ENCODE measurements at regions not wholly inside any gene's neighbourhood (a gene's known extent, or its start where the extent isn't known, plus 50 kb on each side); places are given as distances from the start of the nearest gene placed in this dataset.

DNA sequence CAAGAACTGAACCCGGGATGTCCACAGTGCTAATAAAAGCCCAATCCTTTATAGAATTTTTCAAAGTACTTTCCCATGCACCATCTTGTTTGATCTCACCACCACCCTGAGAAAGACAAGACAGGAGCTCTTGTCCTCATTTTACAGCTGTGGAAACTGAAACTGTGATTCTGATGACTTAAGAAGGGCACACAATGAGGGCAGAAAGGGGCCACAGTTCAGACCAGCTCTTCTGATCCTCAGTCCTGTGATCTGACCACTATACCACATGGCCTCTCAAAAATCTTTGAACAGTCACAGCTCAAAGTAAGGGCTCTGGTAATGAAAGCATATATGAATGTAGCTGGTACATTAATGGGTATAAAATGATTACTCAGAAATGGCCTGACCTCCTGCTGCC, 127.3 kb upstream of the CPEB2 start:
- TF ChIP-seq, protein P1, sequence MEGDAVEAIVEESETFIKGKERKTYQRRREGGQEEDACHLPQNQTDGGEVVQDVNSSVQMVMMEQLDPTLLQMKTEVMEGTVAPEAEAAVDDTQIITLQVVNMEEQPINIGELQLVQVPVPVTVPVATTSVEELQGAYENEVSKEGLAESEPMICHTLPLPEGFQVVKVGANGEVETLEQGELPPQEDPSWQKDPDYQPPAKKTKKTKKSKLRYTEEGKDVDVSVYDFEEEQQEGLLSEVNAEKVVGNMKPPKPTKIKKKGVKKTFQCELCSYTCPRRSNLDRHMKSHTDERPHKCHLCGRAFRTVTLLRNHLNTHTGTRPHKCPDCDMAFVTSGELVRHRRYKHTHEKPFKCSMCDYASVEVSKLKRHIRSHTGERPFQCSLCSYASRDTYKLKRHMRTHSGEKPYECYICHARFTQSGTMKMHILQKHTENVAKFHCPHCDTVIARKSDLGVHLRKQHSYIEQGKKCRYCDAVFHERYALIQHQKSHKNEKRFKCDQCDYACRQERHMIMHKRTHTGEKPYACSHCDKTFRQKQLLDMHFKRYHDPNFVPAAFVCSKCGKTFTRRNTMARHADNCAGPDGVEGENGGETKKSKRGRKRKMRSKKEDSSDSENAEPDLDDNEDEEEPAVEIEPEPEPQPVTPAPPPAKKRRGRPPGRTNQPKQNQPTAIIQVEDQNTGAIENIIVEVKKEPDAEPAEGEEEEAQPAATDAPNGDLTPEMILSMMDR (IDR thresholded peaks at IDR 0.05; ENCODE audit: borderline replicate concordance, insufficient read depth, low read depth, low read length), result no peak
- no peak overlapping the region for H3K4me3 ChIP-seq (ENCODE audit: low read depth, low read length)

DNA sequence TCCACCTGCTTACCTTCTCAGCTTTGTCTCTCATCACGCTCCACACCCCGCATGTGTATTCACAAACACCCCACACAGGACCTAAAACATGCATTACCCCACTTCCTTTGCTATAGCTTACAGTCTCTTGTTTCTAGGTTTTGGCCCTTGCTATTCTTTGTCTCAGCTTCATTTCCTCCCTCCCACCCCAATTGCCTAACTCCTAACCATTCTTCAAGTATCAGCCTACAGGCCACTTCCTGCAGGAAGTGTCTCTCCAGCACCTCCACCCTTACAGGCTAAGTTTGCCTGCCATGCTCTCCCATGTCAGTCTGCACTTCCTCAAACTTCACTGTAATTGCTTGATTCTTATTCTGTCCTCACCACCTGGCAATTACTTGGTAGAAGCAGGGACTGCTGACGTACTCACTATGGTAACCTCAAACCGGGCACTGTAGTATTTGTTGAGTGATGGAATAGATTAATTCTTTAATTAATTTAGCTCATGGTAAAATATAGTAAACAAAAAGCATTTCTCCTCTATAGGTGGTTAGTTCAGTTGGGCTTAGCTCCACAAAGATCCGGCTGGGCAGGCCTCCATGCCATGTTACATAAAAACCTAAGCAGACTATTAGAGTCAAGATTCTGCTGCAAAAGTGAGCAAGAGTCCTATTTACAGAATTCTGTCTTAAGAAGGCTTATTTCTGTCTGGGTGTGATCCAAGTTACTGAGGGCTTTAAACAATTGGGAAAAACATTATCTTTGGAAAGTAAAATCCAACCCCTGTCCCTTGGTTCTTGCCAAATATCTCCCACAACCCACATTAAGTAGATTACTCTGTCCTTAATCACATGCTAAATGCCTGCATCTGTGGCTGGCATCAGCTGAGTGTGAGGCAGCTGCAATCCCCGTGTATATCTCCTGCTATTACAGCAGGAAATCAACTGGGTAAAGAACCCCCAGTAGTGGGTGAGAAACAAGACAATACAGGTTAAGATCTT, 124.7 kb upstream of the CPEB2 start:
- H3K4me3 ChIP-seq (ENCODE audit: low read depth, low read length), result no peak overlapping the region
- TF ChIP-seq, protein P1 (IDR thresholded peaks at IDR 0.05; ENCODE audit: borderline replicate concordance, insufficient read depth, low read depth, low read length), result no peak

DNA sequence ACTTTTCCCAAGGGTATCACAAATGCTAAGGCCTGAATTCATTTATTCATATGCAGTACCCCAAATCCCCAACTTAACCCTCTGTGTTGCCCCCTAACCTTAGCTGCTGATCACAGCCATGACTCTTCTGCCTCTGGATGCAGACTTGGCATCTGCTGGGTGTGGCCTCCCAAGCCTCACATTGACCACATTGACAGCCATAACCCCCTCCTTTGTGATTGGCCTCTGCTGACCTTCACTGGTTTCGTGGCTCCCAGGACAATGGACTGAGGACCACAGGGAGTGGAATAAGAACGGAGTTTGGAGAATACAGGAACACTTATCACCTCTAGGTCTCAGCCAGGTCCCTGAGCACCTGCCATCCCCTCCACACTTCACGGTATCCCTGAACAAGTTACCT, 123.6 kb upstream of the CPEB2 start:
- TF ChIP-seq, protein P1 (IDR thresholded peaks at IDR 0.05; ENCODE audit: borderline replicate concordance, insufficient read depth, low read depth, low read length), result no peak
- H3K4me3 ChIP-seq (ENCODE audit: low read depth, low read length), result no peak overlapping the region

DNA sequence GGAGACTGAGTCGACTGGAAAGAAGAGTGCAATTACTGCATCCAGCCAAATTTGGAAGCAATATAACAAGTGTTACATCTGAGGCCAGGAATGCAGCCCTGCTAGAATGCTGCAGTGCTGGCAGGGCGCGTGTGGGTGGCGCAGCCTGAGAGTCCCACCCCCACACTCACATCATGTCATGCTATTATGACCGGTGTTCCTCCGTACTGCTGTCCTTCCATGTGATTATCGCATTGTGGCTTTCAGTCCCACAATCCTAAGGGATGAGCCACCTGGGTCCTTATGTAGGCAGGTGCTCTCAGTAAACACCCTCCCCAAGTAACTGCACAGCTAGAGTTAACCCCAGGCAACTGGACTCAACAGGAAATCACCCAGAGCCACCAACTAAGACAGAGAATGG, 122.6 kb upstream of the CPEB2 start:
- H3K4me3 ChIP-seq (ENCODE audit: low read depth, low read length), result no peak overlapping the region
- TF ChIP-seq, protein P1 (IDR thresholded peaks at IDR 0.05; ENCODE audit: borderline replicate concordance, insufficient read depth, low read depth, low read length), result no peak

DNA sequence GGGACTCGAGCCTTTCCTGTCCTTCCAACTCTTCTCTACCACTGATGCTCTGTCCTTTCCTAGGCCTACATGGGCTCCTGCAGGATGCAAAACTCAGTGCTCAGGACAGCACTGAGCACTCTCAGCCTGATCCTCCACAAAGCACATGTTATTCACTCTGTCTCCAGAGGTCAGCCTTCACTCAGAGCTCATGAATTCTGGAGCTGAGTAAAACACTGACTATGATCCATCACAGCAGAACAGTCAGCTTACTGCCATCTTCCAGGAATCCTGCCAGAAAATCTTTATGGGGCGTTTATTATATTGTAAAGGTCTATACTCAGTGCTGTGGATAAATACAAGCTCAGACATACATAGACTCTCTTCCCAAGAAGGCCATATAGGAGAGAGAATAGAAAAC, 121.5 kb upstream of the CPEB2 start:
- TF ChIP-seq, protein P1 (IDR thresholded peaks at IDR 0.05; ENCODE audit: borderline replicate concordance, insufficient read depth, low read depth, low read length), result no peak
- no peak overlapping the region for H3K4me3 ChIP-seq (ENCODE audit: low read depth, low read length)

DNA sequence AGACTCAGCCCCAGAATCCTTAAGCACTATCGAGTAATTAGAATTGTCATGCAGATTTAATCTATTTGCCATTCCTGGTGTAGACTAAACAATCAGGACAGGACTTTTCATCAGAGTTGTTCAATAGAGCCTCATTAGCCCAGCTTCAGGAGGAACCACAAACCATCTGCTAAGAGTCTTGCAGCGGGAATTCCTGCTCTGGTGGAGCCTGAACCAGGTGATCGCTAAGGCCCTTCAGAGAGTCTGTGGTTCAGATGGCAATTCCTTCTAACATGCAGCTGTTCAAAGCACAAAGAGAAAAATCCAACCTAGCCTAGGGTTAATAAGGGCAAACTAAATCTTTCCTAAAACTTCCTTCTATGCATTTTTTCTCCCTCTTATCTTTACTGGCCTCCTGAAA, 119.1 kb upstream of the CPEB2 start:
- TF ChIP-seq, protein P1 (IDR thresholded peaks at IDR 0.05; ENCODE audit: borderline replicate concordance, insufficient read depth, low read depth, low read length), result no peak
- no peak overlapping the region for H3K4me3 ChIP-seq (ENCODE audit: low read depth, low read length)

DNA sequence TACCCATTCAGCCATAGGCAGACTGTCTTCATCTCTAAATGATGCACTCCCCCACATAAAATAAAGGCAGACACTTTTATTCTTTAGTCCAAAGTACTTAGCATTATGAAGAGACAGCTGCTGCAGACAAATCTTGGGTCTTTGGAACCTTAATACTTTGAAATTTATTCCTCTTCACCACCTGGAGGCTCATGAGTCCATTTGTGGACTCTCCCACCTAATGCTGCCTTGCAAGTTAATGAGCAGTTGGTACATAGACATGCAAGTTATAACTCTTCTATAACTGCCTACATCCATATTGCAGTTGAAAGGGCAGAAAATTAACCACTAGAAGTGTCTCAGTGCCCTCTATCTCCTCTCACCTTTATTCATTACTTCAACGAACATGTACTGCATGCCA, 118.6 kb upstream of the CPEB2 start:
- H3K4me3 ChIP-seq (ENCODE audit: low read depth, low read length), result no peak overlapping the region
- TF ChIP-seq, protein P1 (IDR thresholded peaks at IDR 0.05; ENCODE audit: borderline replicate concordance, insufficient read depth, low read depth, low read length), result no peak

Data from GM12875 (cell line).